Fibroblast of lung (primary cell): ENCODE measurements at regions not wholly inside any gene's neighbourhood (a gene's known extent, or its start where the extent isn't known, plus 50 kb on each side); places are given as distances from the start of the nearest gene placed in this dataset.

Experiments used
- CTCF ChIP-seq, 2 donors: IDR thresholded peaks in 1 of 2; conservative IDR thresholded peaks in 1 of 2; 1 replicate in 1 of 2; 2 replicates in 1 of 2; pipeline ENCODE4 v1.5.1; 2011 to 2012; ENCODE audit warnings: low read length in 2 of 2, control low read depth in 1 of 2, inconsistent platforms in 1 of 2, low read depth in 1 of 2, mild to moderate bottlenecking in 1 of 2
- EZH2 ChIP-seq: IDR thresholded peaks from 2 replicates; pipeline ENCODE4 v1.5.1; 2012; ENCODE audit warnings: low read length, control low read depth, mild to moderate bottlenecking; ENCODE audit errors: missing control alignments

GRCh38 chr3:31027191-31027761 lies 132.8 kb upstream of the GADL1 start:
- no peak for TF ChIP-seq CTCF (conservative IDR thresholded peaks at IDR 0.05 in 1 of 2, IDR thresholded peaks at IDR 0.05 in 1 of 2; ENCODE audit: low read depth in 1 of 2, low read length in 2 of 2)
- no peak for TF ChIP-seq EZH2
